AG08395 (cell line): ENCODE measurements at regions not wholly inside any gene's neighbourhood (a gene's known extent, or its start where the extent isn't known, plus 50 kb on each side); places are given as distances from the start of the nearest gene placed in this dataset.

Experiments used
- DNase-seq: peaks from one replicate; pipeline ENCODE4 v3.0.0; 2012; ENCODE audit warnings: mixed read lengths, low spot score

- DNase-seq = no peak
These were observed 449.5 kb upstream of the PKDCC start for GRCh38 chr2:41598161-41598894.

- no peak for DNase-seq
These were observed 447.4 kb upstream of the PKDCC start for GRCh38 chr2:41600460-41600859.

- DNase-seq = no peak
These were observed 445.5 kb upstream of the PKDCC start for GRCh38 chr2:41602341-41602740.

- DNase-seq = no peak
These were observed 442.5 kb upstream of the PKDCC start for GRCh38 chr2:41605311-41605710.

GRCh38 chr2:41605914-41606313 is 441.9 kb upstream of the PKDCC start:
- DNase-seq = no peak

GRCh38 chr2:41610501-41611190 is 437.2 kb upstream of the PKDCC start:
- no peak for DNase-seq

GRCh38 chr2:41618754-41619153 is 429.1 kb upstream of the PKDCC start:
- DNase-seq = no peak

- DNase-seq = no peak
These were observed 426.7 kb upstream of the PKDCC start for GRCh38 chr2:41621095-41621494.

- no peak for DNase-seq
These were observed 426.3 kb upstream of the PKDCC start for GRCh38 chr2:41621563-41621962.

- no peak for DNase-seq
These were observed 425.5 kb upstream of the PKDCC start for GRCh38 chr2:41622301-41622700.

- DNase-seq = no peak
These were observed 420.9 kb upstream of the PKDCC start for GRCh38 chr2:41626936-41627335.

- DNase-seq = no peak
These were observed 413.1 kb upstream of the PKDCC start for GRCh38 chr2:41634686-41635085.

- no peak for DNase-seq
These were observed 402.9 kb upstream of the PKDCC start for GRCh38 chr2:41644936-41645335.

GRCh38 chr2:41647468-41648050 is 400.3 kb upstream of the PKDCC start:
- no peak for DNase-seq

GRCh38 chr2:41657226-41657625 is 390.6 kb upstream of the PKDCC start:
- no peak for DNase-seq

- DNase-seq = no peak
These were observed 388.1 kb upstream of the PKDCC start for GRCh38 chr2:41659758-41660157.

GRCh38 chr2:41662461-41662860 is 385.4 kb upstream of the PKDCC start:
- no peak for DNase-seq

GRCh38 chr2:41663056-41663455 is 384.8 kb upstream of the PKDCC start:
- no peak for DNase-seq

- DNase-seq = no peak
These were observed 379.3 kb upstream of the PKDCC start for GRCh38 chr2:41668529-41668928.

- DNase-seq = no peak
These were observed 369.2 kb upstream of the PKDCC start for GRCh38 chr2:41678639-41679038.

GRCh38 chr2:41686156-41686555 is 361.7 kb upstream of the PKDCC start:
- DNase-seq = no peak

- DNase-seq = no peak
These were observed 356.3 kb upstream of the PKDCC start for GRCh38 chr2:41691561-41691960.

GRCh38 chr2:41694536-41695049 is 353.2 kb upstream of the PKDCC start:
- no peak for DNase-seq
